HCEC 1CT (cell line): ENCODE measurements at regions not wholly inside any gene's neighbourhood (a gene's known extent, or its start where the extent isn't known, plus 50 kb on each side); places are given as distances from the start of the nearest gene placed in this dataset.

Source experiments
- DNase-seq: peaks from one replicate; pipeline ENCODE4 v3.0.0-alpha.2; 2017

GRCh38 chrX:140848800-140849199 is 139.2 kb downstream of the LINC00632 start:
- no peak for DNase-seq

GRCh38 chrX:140860718-140861117 is 141.7 kb upstream of the SPANXB1 start:
- no peak for DNase-seq

GRCh38 chrX:140866446-140866845 is 135.9 kb upstream of the SPANXB1 start:
- DNase-seq: no peak

DNA sequence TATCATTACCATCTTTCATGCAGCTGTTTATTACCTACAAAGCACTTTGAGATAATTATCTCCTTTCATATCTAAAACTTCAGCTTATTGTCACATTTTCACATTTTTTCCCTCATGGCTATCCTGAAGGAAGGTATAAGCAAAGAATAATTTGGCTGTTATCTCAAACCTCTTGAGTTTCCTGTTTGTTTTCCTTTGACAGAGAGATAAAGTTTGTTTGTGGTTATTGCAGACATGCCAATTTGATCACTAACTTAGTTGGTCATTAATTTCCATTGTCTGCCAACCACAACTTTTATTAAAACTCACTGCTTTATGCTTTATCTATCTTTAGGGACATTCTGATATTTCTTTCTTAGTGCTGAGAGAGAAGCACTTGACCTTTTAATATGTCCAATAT is 89.8 kb upstream of the SPANXB1 start:
- no peak for DNase-seq

DNA sequence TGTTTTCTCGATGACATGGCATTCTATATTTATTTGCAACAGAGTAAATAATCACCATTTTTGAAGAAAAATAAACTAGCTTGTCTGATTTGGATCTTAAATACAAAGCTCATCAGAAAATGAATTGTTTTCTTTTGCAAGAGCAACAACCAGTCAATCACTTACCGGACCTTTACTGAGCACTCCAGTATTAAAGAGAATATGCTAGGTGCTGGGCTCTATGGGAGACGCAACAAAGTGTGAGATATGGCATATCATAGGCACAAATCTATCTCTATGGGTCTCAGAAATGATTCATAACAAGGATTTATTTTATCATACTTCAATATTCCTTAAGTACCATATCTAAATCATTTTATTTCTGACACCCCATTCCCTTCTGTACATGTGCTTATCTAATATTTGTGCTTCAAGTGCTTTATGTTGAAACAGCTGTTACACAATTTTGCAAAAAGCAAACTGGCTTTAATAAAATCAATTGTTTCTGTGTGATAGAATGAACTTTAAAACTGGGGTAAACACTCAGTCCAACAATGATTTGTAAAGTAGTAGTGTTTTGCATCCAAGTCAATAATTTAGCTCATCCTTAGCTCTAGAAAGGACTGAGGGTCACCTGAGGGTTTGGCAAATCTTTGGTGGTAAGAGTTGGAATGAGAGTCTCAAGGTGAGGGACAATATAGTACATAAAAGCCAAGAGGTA is 88.4 kb upstream of the SPANXB1 start:
- no peak for DNase-seq

DNA sequence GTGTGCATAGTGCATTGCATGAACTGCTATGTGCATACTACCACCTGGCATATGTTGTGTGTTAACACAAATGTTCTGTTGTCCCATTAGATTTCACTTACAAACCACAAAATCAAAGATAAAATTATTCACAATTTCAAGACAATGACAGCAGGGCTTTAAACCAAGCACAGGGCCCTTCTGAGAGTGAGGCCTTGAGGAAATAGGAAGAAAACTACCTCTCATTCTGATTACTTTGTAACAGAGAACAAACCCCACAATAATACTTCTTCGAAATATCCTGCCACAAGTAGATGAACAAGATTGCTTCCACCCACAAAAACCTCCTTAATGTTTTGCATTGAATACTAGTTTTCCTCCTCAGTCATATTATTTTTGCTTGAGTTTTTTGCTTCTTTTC is 85.5 kb upstream of the SPANXB1 start:
- no peak for DNase-seq

DNA sequence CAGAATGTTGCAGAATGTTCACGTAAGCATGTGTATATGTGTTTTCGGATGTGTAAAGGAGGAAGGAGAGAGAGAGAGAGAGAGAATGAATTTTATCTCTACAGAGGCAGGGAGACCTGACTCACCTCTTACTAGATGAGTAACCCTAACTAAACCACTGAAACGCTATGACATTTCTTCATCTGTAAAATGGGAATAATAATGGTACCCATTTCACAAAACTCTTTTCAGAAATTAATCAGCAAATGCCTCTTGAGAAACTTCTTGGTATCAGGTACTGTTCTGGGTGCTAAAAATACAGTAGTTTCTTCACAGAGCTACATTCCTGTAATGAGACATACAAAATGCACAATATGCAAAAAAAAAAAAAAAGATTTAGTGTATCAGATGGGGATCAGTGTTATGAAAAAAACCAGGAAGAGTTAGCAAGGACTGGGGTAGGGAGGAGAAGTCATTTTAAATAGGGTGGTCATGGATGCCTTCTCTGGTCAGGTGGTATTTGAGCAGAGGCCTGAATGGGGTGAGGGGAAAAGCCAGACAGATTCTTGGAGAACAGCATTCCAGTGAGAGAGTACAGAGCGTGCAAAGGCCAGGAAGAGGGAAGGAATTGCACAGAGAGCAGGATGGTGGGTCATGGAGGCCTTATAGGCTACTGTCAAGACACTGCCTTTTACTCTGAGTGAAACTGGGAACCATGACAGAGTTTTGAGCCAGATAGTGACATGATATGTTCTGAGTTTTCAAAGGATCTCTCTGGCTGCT is 84.9 kb upstream of the SPANXB1 start:
- no peak for DNase-seq

GRCh38 chrX:140918398-140919038 is 83.9 kb upstream of the SPANXB1 start:
- DNase-seq: peak; percentile 51

GRCh38 chrX:140920416-140920815 is 82.0 kb upstream of the SPANXB1 start:
- no peak for DNase-seq

GRCh38 chrX:140923118-140923517 is 79.3 kb upstream of the SPANXB1 start:
- DNase-seq: no peak

DNA sequence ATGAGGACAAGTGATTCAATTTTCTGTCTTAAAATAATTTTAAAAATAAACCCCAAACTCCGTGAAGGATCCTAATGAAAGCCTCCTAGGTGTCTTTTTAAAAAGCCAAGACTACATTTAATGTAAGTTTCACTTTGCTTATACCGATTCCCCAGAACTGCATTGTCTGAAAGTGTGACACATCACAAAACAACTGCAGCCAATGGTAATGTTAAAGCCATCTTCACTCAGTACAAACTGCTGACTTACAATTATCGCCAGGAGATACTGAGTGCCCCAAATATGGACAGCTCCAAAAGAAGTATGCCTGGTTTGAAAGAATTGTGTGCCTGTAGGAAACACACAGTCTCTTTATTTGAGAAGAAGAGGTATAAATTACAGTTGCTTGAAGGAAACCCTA is 73.7 kb upstream of the SPANXB1 start:
- no peak for DNase-seq

DNA sequence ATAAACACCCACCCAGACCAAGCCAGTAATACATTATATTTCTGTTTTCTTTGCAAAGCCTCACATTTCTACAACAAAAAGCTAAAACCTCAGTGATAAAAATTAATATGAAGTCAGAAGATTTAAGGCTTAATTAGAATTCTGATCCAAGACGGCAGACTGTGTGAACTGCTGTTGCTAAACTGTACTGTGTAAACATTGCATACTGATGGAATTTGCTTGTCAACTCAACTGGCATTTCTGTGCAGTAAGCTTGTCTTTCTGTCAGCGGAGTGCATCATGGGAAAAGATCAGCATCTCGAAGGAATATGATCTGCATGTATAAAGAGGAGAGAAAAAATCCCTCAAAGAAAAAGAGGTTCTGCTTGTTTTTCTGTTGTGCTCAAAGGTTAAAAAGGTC is 69.4 kb upstream of the SPANXB1 start:
- DNase-seq: no peak

DNA sequence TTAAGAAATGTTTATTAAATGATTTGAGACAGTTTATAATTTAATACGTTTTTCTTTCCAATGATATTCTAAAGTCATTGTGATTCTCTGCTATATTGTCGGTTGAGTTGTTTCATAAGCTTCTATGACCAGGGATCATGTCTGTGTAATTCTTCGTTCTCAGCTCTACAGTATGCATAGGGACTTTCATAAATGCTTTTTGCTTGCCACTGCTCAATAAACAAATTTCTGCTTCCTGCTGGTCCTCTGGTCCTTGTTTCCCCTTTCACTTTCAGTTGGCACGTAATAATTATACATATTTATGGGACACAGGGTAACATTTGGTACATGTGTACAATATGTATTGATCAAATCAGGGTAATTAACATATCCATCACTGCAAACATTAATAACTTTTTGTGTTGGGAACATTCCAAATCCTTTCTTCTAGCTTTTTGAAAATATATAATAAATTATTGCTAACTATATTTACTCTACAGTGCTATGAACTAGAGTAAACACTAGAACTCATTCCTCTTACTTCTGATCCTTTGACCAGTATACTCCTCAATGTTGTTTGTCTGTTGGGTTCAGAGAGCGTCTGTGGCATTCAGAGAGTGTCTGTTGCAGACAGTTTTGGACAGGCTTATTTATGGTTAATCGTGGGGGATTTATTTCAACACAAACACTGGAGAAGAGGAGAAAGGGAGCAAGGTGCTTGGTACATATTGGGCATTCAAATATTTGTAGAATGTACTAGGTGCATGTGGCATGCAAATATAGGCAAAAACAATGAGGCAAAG is 68.3 kb upstream of the SPANXB1 start:
- DNase-seq: no peak

- no peak for DNase-seq
These were observed 58.9 kb upstream of the SPANXB1 start for GRCh38 chrX:140943513-140943912.

DNA sequence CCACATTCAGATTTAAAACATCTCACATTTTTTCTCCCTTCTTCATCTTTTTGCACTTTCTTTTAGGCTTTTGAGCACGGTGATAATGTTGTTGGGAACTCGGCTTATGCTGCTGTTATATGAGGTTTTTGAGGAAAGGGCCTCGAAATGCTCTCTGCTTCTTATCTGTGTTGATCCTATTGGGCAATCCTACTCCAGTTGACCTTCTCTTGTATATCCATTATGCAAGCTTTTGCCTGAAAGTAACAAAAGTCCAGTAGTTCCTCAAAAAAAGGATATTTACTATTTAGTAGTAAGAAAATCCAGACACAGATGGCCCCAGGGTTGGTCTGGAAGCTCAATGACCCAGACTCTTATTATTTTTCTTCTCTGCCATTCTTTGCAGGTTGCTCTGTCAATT is 57.7 kb upstream of the SPANXB1 start:
- no peak for DNase-seq

- DNase-seq: no peak
These were observed 53.6 kb upstream of the SPANXB1 start for GRCh38 chrX:140948827-140949226.

- peak; percentile 3 for DNase-seq
These were observed 53.2 kb upstream of the SPANXB1 start for GRCh38 chrX:140949233-140949632.
